GM12864 (cell line): ENCODE measurements at regions not wholly inside any gene's neighbourhood (a gene's known extent, or its start where the extent isn't known, plus 50 kb on each side); places are given as distances from the start of the nearest gene placed in this dataset.

ENCODE experiments used
- DNase-seq: peaks from one replicate; pipeline ENCODE4 v3.0.0-alpha.2; 2011; ENCODE audit warnings: low read depth
- H3K4me3 ChIP-seq: 2 replicates; pipeline ENCODE4 v1.5.1; 2011; ENCODE audit warnings: mild to moderate bottlenecking, low read depth, low read length, control low read depth
- TF ChIP-seq, protein P1 (sequence below): IDR thresholded peaks from 2 replicates; pipeline ENCODE4 v1.5.1; 2011; ENCODE audit warnings: low read depth, mild to moderate bottlenecking, moderate library complexity, low read length, control low read depth, inconsistent platforms; ENCODE audit errors: missing control alignments

DNA sequence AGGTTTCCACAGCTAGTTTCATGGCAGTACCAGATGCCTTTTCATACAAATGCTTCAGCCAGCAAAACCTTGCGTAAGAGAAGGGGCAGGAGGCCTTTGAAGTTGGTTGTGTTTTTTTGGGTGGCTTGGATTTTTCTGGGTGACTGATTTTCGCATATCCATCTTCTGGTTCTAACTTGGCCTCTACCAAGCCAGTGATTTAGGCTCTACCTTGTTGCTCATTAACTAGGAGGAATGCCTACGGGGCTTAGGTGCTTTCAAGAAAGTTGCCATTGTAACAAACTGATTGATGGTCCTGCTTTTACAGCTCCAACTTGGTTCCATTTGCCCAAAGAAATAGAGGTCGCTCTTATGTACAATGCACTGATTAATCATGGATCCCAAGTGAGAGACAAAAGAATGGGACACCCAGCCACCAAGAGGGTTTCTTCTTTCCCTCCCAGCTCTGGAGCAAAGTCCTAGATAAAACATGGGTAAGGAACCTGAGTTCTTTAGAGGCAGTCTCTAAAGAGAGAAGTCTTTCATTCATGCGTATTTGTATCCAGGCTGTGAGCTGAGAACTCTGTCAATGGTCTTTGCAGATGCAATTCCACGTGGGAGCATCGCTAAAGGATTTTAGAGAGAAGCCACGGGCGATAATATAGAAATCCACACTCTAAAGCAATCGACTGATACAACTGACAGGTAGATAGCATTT lies 92.1 kb upstream of the FGFR2 start:
- TF ChIP-seq, protein P1, sequence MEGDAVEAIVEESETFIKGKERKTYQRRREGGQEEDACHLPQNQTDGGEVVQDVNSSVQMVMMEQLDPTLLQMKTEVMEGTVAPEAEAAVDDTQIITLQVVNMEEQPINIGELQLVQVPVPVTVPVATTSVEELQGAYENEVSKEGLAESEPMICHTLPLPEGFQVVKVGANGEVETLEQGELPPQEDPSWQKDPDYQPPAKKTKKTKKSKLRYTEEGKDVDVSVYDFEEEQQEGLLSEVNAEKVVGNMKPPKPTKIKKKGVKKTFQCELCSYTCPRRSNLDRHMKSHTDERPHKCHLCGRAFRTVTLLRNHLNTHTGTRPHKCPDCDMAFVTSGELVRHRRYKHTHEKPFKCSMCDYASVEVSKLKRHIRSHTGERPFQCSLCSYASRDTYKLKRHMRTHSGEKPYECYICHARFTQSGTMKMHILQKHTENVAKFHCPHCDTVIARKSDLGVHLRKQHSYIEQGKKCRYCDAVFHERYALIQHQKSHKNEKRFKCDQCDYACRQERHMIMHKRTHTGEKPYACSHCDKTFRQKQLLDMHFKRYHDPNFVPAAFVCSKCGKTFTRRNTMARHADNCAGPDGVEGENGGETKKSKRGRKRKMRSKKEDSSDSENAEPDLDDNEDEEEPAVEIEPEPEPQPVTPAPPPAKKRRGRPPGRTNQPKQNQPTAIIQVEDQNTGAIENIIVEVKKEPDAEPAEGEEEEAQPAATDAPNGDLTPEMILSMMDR = no peak
- no peak overlapping the region for H3K4me3 ChIP-seq
- DNase-seq = no peak

DNA sequence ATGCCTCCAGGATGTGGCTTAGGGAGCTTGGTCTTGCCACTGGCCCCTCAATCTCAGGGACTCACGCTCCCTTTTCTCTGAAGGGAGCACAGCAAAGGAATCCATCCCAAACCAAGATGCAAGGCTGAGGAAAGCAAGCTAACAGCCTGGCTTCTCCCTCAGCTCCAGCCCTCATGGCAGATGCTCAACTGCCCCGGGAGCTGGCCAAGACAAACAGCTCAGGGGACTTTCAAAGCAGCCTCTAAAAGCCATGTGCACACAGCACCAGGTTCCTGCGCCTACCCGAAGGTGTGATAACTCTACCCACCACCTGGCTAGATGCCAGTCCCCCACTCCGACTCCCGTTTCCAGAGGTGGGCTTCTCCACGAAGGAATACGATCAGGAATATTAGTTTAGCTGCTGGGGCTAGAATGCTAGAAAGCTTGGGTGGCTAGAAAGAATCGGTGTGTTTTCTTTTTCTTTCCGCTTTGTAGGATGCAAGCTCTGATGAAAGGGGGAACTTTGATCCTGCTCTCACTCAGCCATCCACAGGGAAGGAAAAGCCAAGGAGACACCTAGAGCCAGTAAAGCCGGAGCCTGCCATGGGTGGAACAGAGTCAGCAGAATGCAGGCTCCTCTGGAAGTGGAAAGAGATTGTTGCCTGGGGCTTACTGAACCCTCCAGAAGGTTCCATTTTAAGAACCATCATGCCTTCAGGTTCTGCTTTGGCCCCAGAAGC lies 89.0 kb upstream of the FGFR2 start:
- DNase-seq = no peak
- TF ChIP-seq, protein P1 = no peak

DNA sequence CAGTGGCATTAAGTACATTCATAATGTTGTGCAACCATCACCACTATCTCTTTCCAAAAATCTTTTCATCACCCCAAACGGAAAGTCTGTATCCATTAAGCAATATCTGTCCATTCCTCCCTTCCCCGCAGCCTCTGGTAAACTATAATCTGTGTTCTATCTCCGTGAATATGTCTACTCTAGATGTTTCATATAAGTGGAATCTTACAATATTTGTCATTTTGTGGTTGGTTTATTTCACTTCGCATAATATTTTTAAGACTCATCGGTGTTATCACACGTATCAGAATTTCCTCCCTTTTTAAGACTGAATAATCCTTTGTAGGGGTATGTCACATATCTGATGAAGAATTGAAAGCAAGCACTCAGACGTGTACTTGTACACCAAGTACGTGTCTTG lies 86.0 kb upstream of the FGFR2 start:
- DNase-seq = no peak
- no peak overlapping the region for H3K4me3 ChIP-seq
- TF ChIP-seq, protein P1 = no peak

More for the DNA sequence above, 89.0 kb upstream of the FGFR2 start:
- H3K4me3 ChIP-seq = no peak overlapping the region

DNA sequence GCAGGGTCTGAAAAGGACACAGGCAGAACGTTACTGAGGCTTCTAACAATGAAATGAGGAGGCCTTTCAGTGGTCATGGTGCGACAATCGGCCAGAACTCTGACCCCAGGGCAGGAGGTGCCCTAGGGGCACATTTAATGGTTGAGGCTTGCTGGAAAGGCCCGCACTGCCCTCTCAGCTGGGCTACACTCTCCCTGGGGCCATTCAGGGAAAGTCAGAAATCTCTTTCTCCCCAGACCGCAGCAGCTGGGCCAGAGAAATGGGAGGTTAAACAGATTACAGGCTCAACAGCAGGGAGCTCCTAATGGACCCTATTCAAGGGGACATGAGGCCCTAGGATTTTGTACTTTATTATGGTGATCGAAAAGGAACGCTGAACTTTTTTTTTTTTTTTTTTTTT lies 85.6 kb upstream of the FGFR2 start:
- DNase-seq = no peak
- TF ChIP-seq, protein P1 = no peak

DNA sequence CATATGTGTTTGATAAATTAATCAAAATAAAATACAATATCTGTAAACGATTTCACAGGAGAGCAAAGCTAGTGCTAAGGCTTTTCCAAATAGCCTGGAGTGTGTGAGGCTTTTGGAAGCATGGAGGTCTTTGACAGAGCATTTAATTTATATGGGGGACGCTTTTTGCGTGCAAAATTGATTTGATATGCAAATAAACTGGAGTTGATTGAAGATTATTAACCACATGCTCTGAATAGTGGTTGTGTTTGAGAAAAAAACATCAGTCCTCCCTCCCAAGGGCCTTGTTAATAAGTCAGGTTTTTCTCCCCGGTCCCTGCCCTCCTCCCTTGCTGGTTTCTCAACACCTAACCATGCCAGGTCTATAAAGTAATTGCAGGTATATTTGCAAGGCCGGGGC lies 85.1 kb upstream of the FGFR2 start:
- no peak for DNase-seq
- TF ChIP-seq, protein P1 = no peak
- no peak overlapping the region for H3K4me3 ChIP-seq

More for the DNA sequence above, 85.6 kb upstream of the FGFR2 start:
- H3K4me3 ChIP-seq = no peak overlapping the region

DNA sequence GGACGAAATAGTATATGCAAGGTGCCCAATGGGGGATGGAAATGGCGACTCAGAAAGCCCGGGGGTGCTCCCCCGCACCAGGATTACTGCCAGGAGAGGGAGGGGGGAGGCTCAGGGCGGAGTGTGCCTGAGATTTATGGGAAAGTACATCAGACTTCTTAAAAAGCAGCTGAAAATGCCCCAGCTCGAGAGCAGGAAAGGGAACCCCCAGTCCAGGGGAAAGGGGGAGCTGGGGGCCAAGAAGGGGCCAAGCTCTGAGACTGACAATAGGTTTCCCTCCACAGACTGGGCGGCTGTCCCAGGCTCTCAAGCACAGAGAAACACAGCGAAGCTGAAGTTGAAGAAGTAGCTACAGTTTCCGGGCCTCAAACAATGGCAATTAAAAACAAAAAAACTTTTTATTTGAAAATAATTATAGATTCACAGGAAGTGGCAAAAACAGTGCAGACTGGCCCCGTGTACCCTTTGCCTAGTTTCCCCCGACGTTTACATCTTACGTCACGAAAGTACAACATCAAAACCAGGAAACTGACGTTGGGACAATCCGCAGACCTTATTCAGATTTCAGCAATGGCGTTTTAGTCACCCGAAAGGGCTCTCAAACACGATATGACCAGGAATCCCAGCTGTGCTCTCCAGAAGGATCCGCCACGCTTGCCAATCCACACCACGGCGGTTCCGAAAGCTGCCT lies 83.9 kb upstream of the FGFR2 start:
- DNase-seq = no peak
- no peak overlapping the region for H3K4me3 ChIP-seq
- TF ChIP-seq, protein P1 = no peak
